NCI-H2227 treated with DMSO at 0.1 percent for 48 hours (cell line): ENCODE measurements at regions not wholly inside any gene's neighbourhood (a gene's known extent, or its start where the extent isn't known, plus 50 kb on each side); places are given as distances from the start of the nearest gene placed in this dataset.
A peak's percentile ranks its signal among the peaks of the same experiment; 100 is the strongest.
"Not testable (repeated sequence)": the region's sequence is repeated elsewhere in the genome, so short reads cannot be mapped to it uniquely, and the experiment has no call there.

Experiments
- DNase-seq: peaks from one replicate; lab custom pipeline; 2025; lab: John Stamatoyannopoulos, UW

- DNase-seq = no peak
These were observed 182.7 kb downstream of the TBX18 start for GRCh38 chr6:84581494-84582259.

DNA sequence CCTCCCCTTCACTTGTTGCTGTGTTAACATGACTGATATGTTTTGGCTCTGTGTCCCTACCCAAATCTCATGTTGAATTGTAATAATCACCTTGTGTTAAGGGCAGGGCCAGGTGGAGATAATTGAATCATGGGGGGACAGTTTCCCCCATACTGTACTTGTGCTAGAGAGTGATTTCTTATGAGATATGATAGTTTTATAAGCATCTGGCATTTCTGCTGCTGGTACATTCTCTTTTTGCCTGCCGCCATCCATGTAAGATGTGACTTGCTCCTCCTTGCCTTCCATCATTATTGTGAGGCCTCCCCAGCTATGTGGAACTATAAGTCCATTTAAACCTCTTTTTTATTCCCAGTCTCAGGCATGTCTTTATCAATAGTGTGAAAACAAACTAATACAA, 185.0 kb downstream of the TBX18 start:
- no peak for DNase-seq

DNA sequence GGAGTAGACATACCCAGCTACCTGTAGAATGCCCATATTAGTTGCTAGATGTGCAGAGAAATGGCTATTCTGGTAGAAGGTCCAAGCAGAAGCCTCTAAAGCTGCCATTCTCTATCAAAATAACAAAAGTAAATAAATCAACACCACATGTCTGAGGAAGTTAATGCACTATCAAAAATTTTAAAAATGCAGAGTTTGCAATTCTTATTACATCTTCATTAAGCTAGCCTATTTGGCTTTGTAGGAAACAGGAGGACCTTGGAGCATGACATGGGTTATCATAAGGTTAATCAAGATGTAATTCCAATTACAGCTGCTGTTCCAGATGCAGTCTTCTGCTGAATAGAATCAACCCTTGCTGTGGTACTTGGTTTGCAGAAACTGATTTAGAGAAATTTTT, 188.4 kb downstream of the TBX18 start:
- no peak for DNase-seq

DNA sequence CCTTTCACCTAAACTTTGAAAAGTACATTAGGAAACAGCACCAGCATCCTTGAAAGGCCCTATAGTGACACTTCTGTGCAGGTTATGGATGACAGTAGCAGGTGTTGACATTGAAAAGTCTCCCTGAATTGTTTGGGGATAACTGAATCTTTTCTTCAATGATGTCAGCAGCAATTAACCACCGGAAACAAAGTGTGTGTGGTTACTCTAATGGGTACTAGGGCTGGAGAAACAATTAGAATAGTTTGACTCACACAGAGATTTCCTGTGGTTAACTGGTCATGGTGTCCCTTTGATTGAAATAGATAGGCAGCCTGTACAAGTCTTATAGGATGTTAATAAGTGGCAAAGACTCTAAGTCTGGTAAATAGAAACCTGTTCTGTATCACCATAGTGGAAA, 189.1 kb downstream of the TBX18 start:
- DNase-seq = no peak

DNA sequence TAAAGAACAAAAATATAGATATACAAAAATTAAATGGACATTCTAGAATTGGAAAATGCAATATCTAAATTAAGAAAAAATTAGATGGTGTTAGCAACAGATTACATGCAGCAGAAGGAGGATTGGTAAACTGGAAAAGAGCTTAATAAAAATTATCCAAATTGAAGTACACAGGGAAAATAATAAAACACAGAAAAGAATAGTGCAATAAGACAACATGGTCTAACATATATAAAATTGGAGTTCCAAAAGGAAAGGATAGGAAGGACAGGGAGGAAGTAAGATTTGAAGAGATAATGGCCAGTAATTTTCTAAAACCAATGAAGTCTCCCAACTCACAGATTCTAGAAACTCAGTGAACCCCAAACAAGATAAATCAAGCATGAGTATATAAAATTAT, 194.5 kb downstream of the TBX18 start:
- no peak for DNase-seq

- peak; percentile 0 for DNase-seq
These were observed 195.4 kb downstream of the TBX18 start for GRCh38 chr6:84568971-84569370.

GRCh38 chr6:84565718-84566117, 198.7 kb downstream of the TBX18 start:
- DNase-seq = not testable (repeated sequence)

- no peak for DNase-seq
These were observed 203.7 kb downstream of the TBX18 start for GRCh38 chr6:84560436-84561390.

- no peak for DNase-seq
These were observed 207.7 kb downstream of the TBX18 start for GRCh38 chr6:84556541-84557335.

DNA sequence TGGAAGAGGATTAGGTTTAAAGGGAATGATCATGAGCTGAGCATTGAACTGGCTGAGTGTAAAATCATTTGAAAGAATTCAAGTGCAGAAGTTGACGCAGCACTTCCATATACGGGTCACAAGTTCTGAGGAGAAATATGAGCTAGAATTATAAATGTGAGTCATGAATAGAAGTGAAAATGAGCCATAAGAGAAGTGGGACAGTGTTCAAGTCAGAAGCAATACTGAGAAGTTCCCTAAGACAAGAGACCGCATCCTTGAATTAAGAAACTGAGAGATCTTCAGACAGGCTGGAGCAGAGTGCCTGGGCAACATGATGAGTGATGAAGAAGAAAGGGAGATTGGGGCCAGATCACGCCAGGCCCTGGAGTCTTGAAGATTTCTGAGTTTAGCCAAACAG, 209.7 kb downstream of the TBX18 start:
- DNase-seq = no peak

- no peak for DNase-seq
These were observed 210.3 kb downstream of the TBX18 start for GRCh38 chr6:84554074-84554473.

GRCh38 chr6:84553527-84553926, 210.9 kb downstream of the TBX18 start:
- no peak for DNase-seq

GRCh38 chr6:84551797-84552196, 212.6 kb downstream of the TBX18 start:
- DNase-seq = no peak

DNA sequence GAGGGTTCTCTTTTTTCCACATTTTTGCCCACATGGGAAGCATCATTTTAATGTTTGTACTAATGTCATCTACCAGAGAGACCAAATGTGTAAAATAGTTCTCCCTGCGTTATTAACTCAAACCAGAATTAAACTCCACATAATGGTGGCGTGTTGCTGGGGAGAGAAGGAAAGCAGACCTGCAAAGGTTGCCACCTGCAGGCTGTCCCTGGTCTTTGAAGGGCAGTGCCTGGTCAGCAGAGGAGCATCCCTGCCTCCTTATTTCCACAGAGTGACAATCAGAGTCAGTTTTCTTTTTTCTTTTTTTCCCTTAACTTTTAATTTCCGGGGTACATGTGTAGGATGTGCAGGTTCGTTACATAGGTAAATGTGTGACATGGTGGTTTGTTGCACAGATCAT, 214.5 kb downstream of the TBX18 start:
- DNase-seq = no peak

- DNase-seq = no peak
These were observed 217.0 kb downstream of the TBX18 start for GRCh38 chr6:84547341-84547801.

DNA sequence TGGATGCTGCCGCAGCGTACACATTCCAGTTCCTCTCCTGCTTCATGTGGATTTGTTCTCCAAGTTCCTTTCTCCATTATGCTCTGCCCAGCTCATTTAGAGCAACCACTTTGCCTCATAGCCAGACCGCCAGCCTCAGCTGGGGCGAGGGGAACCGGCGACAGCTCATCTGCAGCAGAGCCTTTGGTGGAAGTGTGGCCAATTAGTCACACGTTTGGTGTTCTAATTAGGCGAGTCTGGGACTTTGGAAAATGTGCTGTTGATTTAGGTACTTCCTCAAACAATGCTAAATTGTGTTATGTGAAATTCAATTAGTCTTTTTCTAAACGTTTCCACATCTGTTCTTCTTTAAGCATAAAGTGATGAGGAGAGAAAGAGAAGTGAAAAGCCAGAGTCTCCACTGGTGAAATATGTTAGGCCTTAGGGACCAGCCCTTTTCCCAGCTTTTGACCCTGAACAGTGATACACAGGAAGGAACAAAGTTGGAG, 217.9 kb downstream of the TBX18 start:
- no peak for DNase-seq

DNA sequence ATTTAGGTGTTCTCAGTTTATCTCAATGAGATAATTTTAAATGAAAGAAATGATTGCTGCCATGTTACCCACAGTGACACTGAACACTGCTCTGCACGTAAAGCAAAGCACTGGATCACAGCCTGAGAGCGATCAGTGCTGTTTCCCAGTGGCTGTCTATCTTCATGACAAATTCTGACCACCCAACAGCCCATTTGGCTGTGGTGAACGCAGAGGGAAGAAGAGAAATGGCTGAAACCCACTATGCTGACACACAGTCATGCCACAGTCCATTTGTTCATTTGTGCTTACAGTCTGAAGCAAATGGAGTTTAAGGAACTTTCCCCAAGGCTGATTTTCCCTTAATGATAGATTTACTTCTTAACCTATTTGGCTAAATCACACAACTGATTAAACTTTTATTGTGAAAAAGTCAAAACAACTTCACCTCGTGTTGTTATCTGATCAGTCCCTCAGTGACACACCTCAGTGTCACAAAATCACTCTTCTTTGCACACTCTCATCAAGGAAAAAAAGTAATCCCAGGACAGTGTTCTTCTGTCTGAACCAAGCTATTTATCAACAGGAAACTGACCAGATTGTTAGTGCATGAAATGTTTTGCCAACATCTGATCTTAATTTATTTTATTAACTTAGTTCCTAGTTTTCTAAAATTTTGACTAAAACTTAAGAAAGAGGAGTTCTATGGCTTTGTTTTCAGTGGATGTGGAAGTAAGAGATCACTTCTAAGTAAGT, 225.1 kb downstream of the TBX18 start:
- DNase-seq = no peak

DNA sequence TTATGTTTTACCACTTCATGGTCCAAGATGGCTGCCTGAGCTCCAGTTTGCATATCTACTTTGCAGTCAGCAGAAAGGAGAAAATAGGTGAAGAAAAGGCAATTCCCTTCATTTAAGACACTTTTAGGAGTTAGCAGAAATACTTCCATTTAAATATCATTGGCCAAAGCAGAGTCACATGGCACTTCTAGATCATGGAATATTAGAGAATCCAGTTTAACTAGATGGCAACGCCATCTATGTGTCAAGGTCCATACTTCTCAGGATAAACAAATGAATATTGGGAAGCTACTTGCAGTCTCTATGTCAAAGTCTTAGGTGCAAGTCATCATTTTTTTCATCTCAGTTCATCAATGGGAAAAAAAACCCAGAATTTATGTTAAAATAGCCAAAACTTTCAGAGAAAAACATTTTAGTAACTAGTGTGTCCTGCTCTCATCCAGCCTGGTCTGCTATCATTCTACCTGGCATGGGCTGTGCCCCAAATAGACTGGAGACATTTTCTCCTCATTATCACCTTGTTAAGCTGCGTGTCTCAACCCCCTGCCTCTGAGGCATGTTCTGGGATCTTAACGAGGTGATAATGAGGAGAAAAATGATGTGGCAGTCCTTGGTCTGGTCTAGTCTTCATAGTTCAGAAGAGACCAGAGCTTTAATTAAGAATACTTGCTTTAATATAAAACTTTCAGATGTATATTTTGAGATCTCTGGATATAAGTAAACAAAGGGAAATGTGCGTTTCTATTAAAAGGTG, 227.3 kb downstream of the TBX18 start:
- DNase-seq = no peak

DNA sequence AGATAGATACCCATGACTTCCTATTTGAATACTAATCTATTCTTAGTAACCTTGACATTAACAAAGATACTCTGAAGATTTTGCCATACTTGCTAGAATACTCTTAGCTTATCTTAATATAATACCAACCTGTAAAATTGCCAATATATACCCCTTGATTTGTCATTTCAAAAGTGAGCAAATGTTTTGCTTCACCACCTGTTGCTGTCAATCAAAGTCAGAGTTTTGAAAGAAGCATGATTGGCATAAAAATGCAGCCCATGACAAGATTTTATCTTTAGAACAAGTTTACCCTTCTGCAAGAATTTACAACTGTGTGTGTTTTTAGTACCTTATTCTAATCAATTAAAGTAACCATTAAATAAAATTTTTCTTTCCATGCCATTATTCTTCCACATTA, 236.2 kb downstream of the TBX18 start:
- DNase-seq = no peak

DNA sequence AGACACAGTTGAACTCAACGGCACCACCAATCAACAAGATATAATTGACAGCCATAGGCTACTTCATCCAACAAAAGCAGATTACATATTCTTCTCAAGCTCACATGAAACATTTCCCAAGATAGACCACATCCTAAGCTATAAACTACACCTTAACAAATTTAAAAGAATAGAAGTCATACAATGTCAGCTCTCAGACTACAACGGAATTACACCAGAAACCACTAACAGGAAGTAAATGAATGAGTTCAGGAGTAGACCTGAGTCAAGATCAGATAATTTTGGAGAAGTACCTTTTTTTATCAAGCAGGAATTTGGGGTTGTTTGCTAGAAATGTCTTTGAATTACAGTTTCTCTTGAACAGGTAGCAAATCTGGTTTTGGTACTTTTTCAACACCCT, 237.8 kb downstream of the TBX18 start:
- DNase-seq = no peak

DNA sequence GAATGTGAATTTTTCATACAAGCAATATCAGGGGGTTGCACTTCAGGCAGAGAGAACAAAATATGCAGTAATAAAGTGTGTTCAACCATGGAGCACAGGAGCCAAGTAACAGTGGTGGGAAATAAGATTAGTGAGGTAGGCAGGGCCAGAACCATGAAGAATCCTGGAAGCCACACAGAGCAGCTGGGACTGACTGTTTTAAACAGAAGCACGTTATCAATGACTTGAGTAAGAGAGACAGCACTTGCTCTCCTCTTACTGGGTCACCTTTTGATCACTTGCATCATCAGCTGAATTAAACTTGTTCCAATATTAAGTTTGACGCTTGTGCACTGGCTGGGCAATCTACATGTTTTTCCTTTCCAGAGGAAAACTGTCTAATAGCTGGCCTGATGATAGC, 238.5 kb downstream of the TBX18 start:
- DNase-seq = no peak
